ENCODE measurements at regions not wholly inside any gene's neighbourhood (a gene's known extent, or its start where the extent isn't known, plus 50 kb on each side); places are given as distances from the start of the nearest gene placed in this dataset.

- H3K27me3 ChIP-seq (replicated peaks; ENCODE audit: insufficient read depth) = no peaks in the 10 kb centered on the region
- H3K27ac ChIP-seq = no peak overlapping the region
- no peak for DNase-seq (ENCODE audit: low spot score)
- H3K9me3 ChIP-seq = no peaks in the 10 kb centered on the region
- 82% methylated on average over 1 of the region's 1 CpG for WGBS
- TF ChIP-seq POLR2A (IDR thresholded peaks at IDR 0.05) (no peak), POLR2AphosphoS5 (IDR thresholded peaks at IDR 0.05) (no peak)
- H3K4me3 ChIP-seq = no peak overlapping the region
- intact Hi-C loops (cut with DNase I) = no loop called here
- no peaks in the 10 kb centered on the region for H3K36me3 ChIP-seq
- H3K4me1 ChIP-seq (replicated peaks) = no peaks in the 10 kb centered on the region
Measured at GRCh38 chr3:118196183-118196582, 838.5 kb downstream of the IGSF11 start.

GRCh38 chr3:118199044-118199443, 835.6 kb downstream of the IGSF11 start:
- no peak overlapping the region for H3K4me3 ChIP-seq
- intact Hi-C loops (cut with DNase I) = no loop called here
- DNase-seq (ENCODE audit: low spot score) = no peak
- TF ChIP-seq POLR2A (IDR thresholded peaks at IDR 0.05) (no peak), POLR2AphosphoS5 (IDR thresholded peaks at IDR 0.05) (no peak), CTCF (IDR thresholded peaks at IDR 0.05) (no peak)
- H3K36me3 ChIP-seq = no peaks in the 10 kb centered on the region
- no peaks in the 10 kb centered on the region for H3K4me1 ChIP-seq (replicated peaks)
- H3K9me3 ChIP-seq = no peaks in the 10 kb centered on the region
- H3K27ac ChIP-seq = no peak overlapping the region
- no peaks in the 10 kb centered on the region for H3K27me3 ChIP-seq (replicated peaks; ENCODE audit: insufficient read depth)
- 87% methylated on average over 4 of the region's 4 CpGs for WGBS

- WGBS = 91% methylated on average over 5 of the region's 5 CpGs
- Histone ChIP-seq H3K4me3 (no peak overlapping the region), H3K9me3 (no peaks in the 10 kb centered on the region), H3K4me1 (replicated peaks) (no peaks in the 10 kb centered on the region), H3K27me3 (replicated peaks; ENCODE audit: insufficient read depth) (no peaks in the 10 kb centered on the region), H3K36me3 (no peaks in the 10 kb centered on the region), H3K27ac (no peak overlapping the region)
- no peak for DNase-seq (ENCODE audit: low spot score)
- TF ChIP-seq POLR2A (IDR thresholded peaks at IDR 0.05) = no peak
- TF ChIP-seq CTCF (IDR thresholded peaks at IDR 0.05) = no peak
- no peak for TF ChIP-seq POLR2AphosphoS5 (IDR thresholded peaks at IDR 0.05)
- intact Hi-C loops (cut with DNase I) = no loop called here
Measured at GRCh38 chr3:118204052-118204656, 830.5 kb downstream of the IGSF11 start.

DNA sequence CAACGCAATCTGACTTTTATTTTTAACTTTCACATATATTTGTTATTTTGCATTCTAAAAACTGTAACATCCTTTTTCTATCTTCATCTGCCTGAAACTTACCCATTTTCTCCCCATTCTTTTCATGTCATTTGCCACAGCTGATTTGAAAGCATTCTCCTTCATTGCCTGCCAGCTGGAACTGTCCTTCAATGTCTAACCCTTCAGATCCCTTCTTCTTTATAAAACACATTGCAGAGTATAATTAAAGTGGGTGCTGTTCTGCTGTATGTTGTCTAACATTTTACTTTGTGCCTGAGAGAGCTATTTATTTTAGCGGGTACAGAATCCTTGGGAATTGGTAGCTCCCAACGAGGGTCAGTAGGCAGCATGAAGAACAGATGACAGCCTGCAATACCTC, 827.4 kb downstream of the IGSF11 start:
- Histone ChIP-seq H3K27me3 (replicated peaks; ENCODE audit: insufficient read depth) (no peaks in the 10 kb centered on the region), H3K4me1 (replicated peaks) (no peaks in the 10 kb centered on the region), H3K36me3 (no peaks in the 10 kb centered on the region), H3K27ac (no peak overlapping the region), H3K9me3 (no peaks in the 10 kb centered on the region), H3K4me3 (no peak overlapping the region)
- no peak for TF ChIP-seq POLR2AphosphoS5 (IDR thresholded peaks at IDR 0.05)
- TF ChIP-seq POLR2A (IDR thresholded peaks at IDR 0.05) = no peak
- TF ChIP-seq CTCF (IDR thresholded peaks at IDR 0.05) = no peak
- DNase-seq (ENCODE audit: low spot score) = no peak
- intact Hi-C loops (cut with DNase I) = no loop called here
- 60% methylated on average over 3 of the region's 3 CpGs for WGBS

DNA sequence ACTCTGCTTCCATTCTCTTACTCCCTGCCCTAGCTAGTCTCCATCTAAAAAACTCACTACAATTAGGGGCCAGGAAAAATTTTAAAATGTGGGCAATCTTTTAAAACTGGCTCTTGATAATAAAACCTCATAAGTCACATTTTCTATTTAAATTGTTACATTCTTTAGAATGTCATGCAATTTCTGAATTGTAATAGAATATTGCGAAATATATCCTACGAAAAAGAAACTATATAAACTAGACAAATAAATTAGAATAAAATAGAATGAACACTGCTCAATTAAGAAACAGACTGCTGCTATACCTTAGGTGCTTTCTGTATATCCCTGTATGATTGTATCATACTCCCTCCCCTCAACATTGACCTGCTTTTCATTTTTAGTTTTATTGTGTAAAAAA, 826.0 kb downstream of the IGSF11 start:
- 50% methylated on average over 2 of the region's 2 CpGs for WGBS
- Histone ChIP-seq H3K27me3 (replicated peaks; ENCODE audit: insufficient read depth) (no peaks in the 10 kb centered on the region), H3K9me3 (no peaks in the 10 kb centered on the region), H3K36me3 (no peaks in the 10 kb centered on the region), H3K4me1 (replicated peaks) (no peaks in the 10 kb centered on the region), H3K4me3 (no peak overlapping the region), H3K27ac (no peak overlapping the region)
- TF ChIP-seq POLR2A (IDR thresholded peaks at IDR 0.05) = no peak
- no peak for TF ChIP-seq CTCF (IDR thresholded peaks at IDR 0.05)
- no peak for TF ChIP-seq POLR2AphosphoS5 (IDR thresholded peaks at IDR 0.05)
- intact Hi-C loops (cut with DNase I) = no loop called here
- DNase-seq (ENCODE audit: low spot score) = no peak

All from prostate gland (tissue), 2 donors.